ENCODE measurements at regions not wholly inside any gene's neighbourhood (a gene's known extent, or its start where the extent isn't known, plus 50 kb on each side); places are given as distances from the start of the nearest gene placed in this dataset.

DNA sequence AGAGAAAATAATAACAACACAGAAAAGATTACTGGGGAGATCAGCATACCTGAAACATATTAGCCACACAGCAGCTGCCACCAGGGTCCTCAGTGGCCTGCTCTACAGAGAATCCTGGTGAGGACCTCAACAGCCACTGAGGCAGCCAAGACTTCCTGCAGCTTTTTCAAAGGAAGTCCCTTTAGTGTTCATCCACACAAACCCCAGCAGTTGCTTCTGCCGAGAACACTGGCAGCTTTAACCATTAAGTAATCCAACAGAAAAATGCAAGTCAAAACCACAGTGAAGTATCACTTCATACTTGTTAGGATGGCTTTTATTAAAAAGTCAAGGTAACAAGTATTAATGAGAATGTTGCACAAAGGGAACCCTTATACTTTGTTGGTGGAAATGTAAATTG, 542.0 kb upstream of the GCFC2 start:
- no peak for TF ChIP-seq CTCF (IDR thresholded peaks at IDR 0.05)
- TF ChIP-seq ZFX (IDR thresholded peaks at IDR 0.05; ENCODE audit: borderline replicate concordance), result no peak
